Endodermal cell (in vitro differentiated cells): ENCODE measurements at regions not wholly inside any gene's neighbourhood (a gene's known extent, or its start where the extent isn't known, plus 50 kb on each side); places are given as distances from the start of the nearest gene placed in this dataset.

Source experiments
- DNase-seq: peaks from one replicate; pipeline ENCODE4 v3.0.0-alpha.2; 2017
- H3K27ac ChIP-seq: 2 replicates; pipeline ENCODE4 v1.5.1; 2013; ENCODE audit warnings: mild to moderate bottlenecking, low read depth, low read length, moderate library complexity
- H3K27me3 ChIP-seq: 2 replicates; pipeline ENCODE4 v1.6.1; 2013; ENCODE audit warnings: mild to moderate bottlenecking, low read length, moderate library complexity; ENCODE audit not compliant: insufficient read depth, control insufficient read depth, poor library complexity, severe bottlenecking
- H3K36me3 ChIP-seq: 2 replicates; pipeline ENCODE4 v1.7.0; 2013; ENCODE audit warnings: mild to moderate bottlenecking, low read length, moderate library complexity; ENCODE audit not compliant: control insufficient read depth, insufficient read depth
- H3K4me1 ChIP-seq: one replicate; pipeline ENCODE4 v1.7.0; 2013; ENCODE audit warnings: low read length; ENCODE audit not compliant: control insufficient read depth, insufficient read depth
- H3K4me3 ChIP-seq: 2 replicates; pipeline ENCODE4 v1.5.1; 2013; ENCODE audit warnings: mild to moderate bottlenecking, low read length, moderate library complexity
- H3K9ac ChIP-seq: 2 replicates; pipeline ENCODE4 v1.6.1; 2013; ENCODE audit warnings: mild to moderate bottlenecking, low read length, moderate library complexity; ENCODE audit not compliant: poor library complexity, severe bottlenecking; ENCODE audit errors: extremely low read depth
- H3K9me3 ChIP-seq: 2 replicates; pipeline ENCODE4 v1.6.1; 2013; ENCODE audit warnings: mild to moderate bottlenecking, low read length, moderate library complexity; ENCODE audit not compliant: control insufficient read depth
- H3K27ac Mint-ChIP-seq: 2 replicates; pipeline ENCODE4 v1.8.0; 2020; ENCODE audit warnings: mixed read lengths
- H3K27me3 Mint-ChIP-seq: 2 replicates; pipeline ENCODE4 v1.8.0; 2021; ENCODE audit warnings: mild to moderate bottlenecking, mixed read lengths; ENCODE audit not compliant: insufficient read depth
- H3K36me3 Mint-ChIP-seq: 2 replicates; pipeline ENCODE4 v1.8.0; 2020; ENCODE audit warnings: low read depth, mixed read lengths
- H3K4me1 Mint-ChIP-seq: 2 replicates; pipeline ENCODE4 v1.8.0; 2020; ENCODE audit warnings: mixed read lengths
- H3K4me3 Mint-ChIP-seq: 2 replicates; pipeline ENCODE4 v1.8.0; 2020; ENCODE audit warnings: mild to moderate bottlenecking, moderate library complexity, mixed read lengths
- H3K9me3 Mint-ChIP-seq: 2 replicates; pipeline ENCODE4 v1.8.0; 2020; ENCODE audit warnings: mild to moderate bottlenecking, mixed read lengths
- CTCF ChIP-seq: fragments of 200-600 bp; sonication (generic); conservative IDR thresholded peaks from 2 replicates; pipeline ENCODE4 v1.5.0; 2021; ENCODE audit warnings: antibody characterized with exemption, mild to moderate bottlenecking
- WGBS, 2 experiments: methylation state at CpG; one replicate each; pipeline versions ENCODE4 v1.1.5 to v1.1.7; 2013; ENCODE audit warnings: missing lambda C conversion rate in 2 of 2, mixed read lengths in 1 of 2; ENCODE audit not compliant: insufficient coverage in 1 of 2, insufficient read length in 1 of 2; 5-methylcytosine and 5-hydroxymethylcytosine counted together

GRCh38 chrX:69238887-69239231 is 73.6 kb upstream of the PJA1 start:
- WGBS, 2 experiments, result 43% methylated on average over 2 of the region's 2 CpGs; no CpG with 5 or more reads in 1 of the 2 experiments
- Mint-ChIP-seq H3K27me3 (peaks cover 13% of the 10 kb centered on the region), H3K4me1 (peaks cover 3% of the 10 kb centered on the region), H3K36me3 (no peaks in the 10 kb centered on the region), H3K4me3 (no peak overlapping the region), H3K27ac (no peak overlapping the region), H3K9me3 (peaks cover 52% of the 10 kb centered on the region)
- no peaks in the 10 kb centered on the region for H3K9me3 ChIP-seq
- H3K4me1 ChIP-seq, result no peaks in the 10 kb centered on the region
- no peak overlapping the region for H3K9ac ChIP-seq
- no peak for TF ChIP-seq CTCF
- no peak overlapping the region for H3K27ac ChIP-seq
- no peak overlapping the region for H3K4me3 ChIP-seq
- no peaks in the 10 kb centered on the region for H3K27me3 ChIP-seq
- no peaks in the 10 kb centered on the region for H3K36me3 ChIP-seq
- no peak for DNase-seq

GRCh38 chrX:69238114-69238886 is 73.0 kb upstream of the PJA1 start:
- no peaks in the 10 kb centered on the region for H3K27me3 ChIP-seq
- H3K9me3 Mint-ChIP-seq, result peaks cover 48% of the 10 kb centered on the region
- H3K4me3 ChIP-seq, result no peak overlapping the region
- H3K27me3 Mint-ChIP-seq, result peaks cover 12% of the 10 kb centered on the region
- peaks cover 3% of the 10 kb centered on the region for H3K4me1 Mint-ChIP-seq
- H3K9ac ChIP-seq, result no peak overlapping the region
- 90 to 93% methylated on average over 2 to 18 of the region's 18 CpGs for WGBS, 2 experiments
- H3K4me3 Mint-ChIP-seq, result no peak overlapping the region
- no peaks in the 10 kb centered on the region for H3K9me3 ChIP-seq
- no peak for DNase-seq
- no peak overlapping the region for H3K27ac ChIP-seq
- no peaks in the 10 kb centered on the region for H3K36me3 ChIP-seq
- no peaks in the 10 kb centered on the region for H3K36me3 Mint-ChIP-seq
- no peak for TF ChIP-seq CTCF
- H3K4me1 ChIP-seq, result no peaks in the 10 kb centered on the region
- H3K27ac Mint-ChIP-seq, result no peak overlapping the region

GRCh38 chrX:69237236-69237635 is 72.0 kb upstream of the PJA1 start:
- Mint-ChIP-seq H3K9me3 (peaks cover 40% of the 10 kb centered on the region), H3K36me3 (no peaks in the 10 kb centered on the region), H3K27ac (no peak overlapping the region), H3K4me1 (no peaks in the 10 kb centered on the region), H3K27me3 (peaks cover 7% of the 10 kb centered on the region), H3K4me3 (no peak overlapping the region)
- Histone ChIP-seq H3K27me3 (no peaks in the 10 kb centered on the region), H3K9ac (no peak overlapping the region), H3K9me3 (no peaks in the 10 kb centered on the region), H3K27ac (no peak overlapping the region), H3K36me3 (no peaks in the 10 kb centered on the region), H3K4me3 (no peak overlapping the region), H3K4me1 (no peaks in the 10 kb centered on the region)
- 89 to 100% methylated on average over 1 to 5 of the region's 5 CpGs for WGBS, 2 experiments
- DNase-seq, result no peak
- TF ChIP-seq CTCF, result no peak
